PC-9 (cell line): ENCODE measurements at regions not wholly inside any gene's neighbourhood (a gene's known extent, or its start where the extent isn't known, plus 50 kb on each side); places are given as distances from the start of the nearest gene placed in this dataset.
"Not testable (repeated sequence)": the region's sequence is repeated elsewhere in the genome, so short reads cannot be mapped to it uniquely, and the experiment has no call there.

ENCODE experiments used
- BruUV-seq: library from RNA; stranded (reverse); fragments of 400-500 nt; replicated peaks from 2 replicates; lab custom pipeline; 2021; lab: Mats Ljungman, UMichigan
- CTCF ChIA-PET: fragments of 300-600 bp; sonication (Branson Sonifier 250); formaldehyde crosslinking; loops from one replicate; lab custom pipeline; 2022; ENCODE audit warnings: antibody characterized with exemption; lab: Charles Lee
- POLR2A ChIA-PET: fragments of 300-600 bp; sonication (Branson Sonifier 250); formaldehyde crosslinking; loops from one replicate; lab custom pipeline; 2022; ENCODE audit warnings: antibody characterized with exemption; ENCODE audit not compliant: unreplicated experiment; lab: Charles Lee
- DNase-seq, 2 experiments: peaks; one replicate each; pipeline versions ENCODE4 v3.0.0 to v3.0.0-alpha.2; 2015 to 2022; ENCODE audit warnings: mixed read lengths in 1 of 2
- H2AFZ ChIP-seq: fragments of 200-600 bp; sonication (generic); 2 replicates; pipeline ENCODE4 v1.8.1; 2017; ENCODE audit warnings: antibody characterized with exemption
- H3F3A ChIP-seq: fragments of 200-600 bp; sonication (generic); 2 replicates; pipeline ENCODE4 v1.8.1; 2017; ENCODE audit warnings: antibody characterized with exemption, mild to moderate bottlenecking, low read depth; ENCODE audit not compliant: insufficient read depth
- H3K27ac ChIP-seq: fragments of 200-600 bp; sonication (generic); 2 replicates; pipeline ENCODE4 v1.6.1; 2016; ENCODE audit warnings: mixed run types
- H3K27me3 ChIP-seq: fragments of 200-600 bp; sonication (generic); 2 replicates; pipeline ENCODE4 v1.6.1; 2016; ENCODE audit warnings: low read depth, mixed run types; ENCODE audit not compliant: insufficient read depth
- H3K36me3 ChIP-seq: fragments of 200-600 bp; sonication (generic); 2 replicates; pipeline ENCODE4 v1.6.1; 2016; ENCODE audit warnings: low read depth, mixed run types
- H3K4me1 ChIP-seq: fragments of 200-600 bp; sonication (generic); replicated peaks from 2 replicates; pipeline ENCODE4 v1.6.1; 2016; ENCODE audit warnings: mixed run types; ENCODE audit not compliant: insufficient read depth
- H3K4me2 ChIP-seq: fragments of 200-600 bp; sonication (generic); 2 replicates; pipeline ENCODE4 v1.6.1; 2017; ENCODE audit warnings: mixed run types
- H3K4me3 ChIP-seq: fragments of 200-600 bp; sonication (generic); 2 replicates; pipeline ENCODE4 v1.6.1; 2016; ENCODE audit warnings: mixed run types
- H3K79me2 ChIP-seq: fragments of 200-600 bp; sonication (generic); 2 replicates; pipeline ENCODE4 v1.6.1; 2017; ENCODE audit warnings: low read depth, mixed run types
- H3K9me2 ChIP-seq: fragments of 200-600 bp; sonication (generic); 2 replicates; pipeline ENCODE4 v1.8.1; 2017; ENCODE audit warnings: mild to moderate bottlenecking; ENCODE audit not compliant: insufficient read depth
- H3K9me3 ChIP-seq: fragments of 200-600 bp; sonication (generic); 2 replicates; pipeline ENCODE4 v1.8.1; 2016; ENCODE audit warnings: low read depth; ENCODE audit not compliant: insufficient read depth
- H4K20me1 ChIP-seq: fragments of 200-600 bp; sonication (generic); 2 replicates; pipeline ENCODE4 v1.8.1; 2017; ENCODE audit not compliant: insufficient read depth
- CTCF ChIP-seq: fragments of 200-600 bp; sonication (generic); conservative IDR thresholded peaks from 2 replicates; pipeline ENCODE4 v1.6.1; 2017; ENCODE audit warnings: mixed run types, antibody characterized with exemption, mild to moderate bottlenecking, moderate library complexity
- EZH2 ChIP-seq: fragments of 200-600 bp; sonication (generic); IDR thresholded peaks from 2 replicates; pipeline ENCODE4 v1.8.0; 2017; ENCODE audit warnings: antibody characterized with exemption, low read depth
- intact Hi-C: fragments of 100-400 bp; cut with micrococcal nuclease; formaldehyde crosslinking; loops from one replicate; pipeline ENCODE4 v1.10.0; 2022; ENCODE audit not compliant: unreplicated experiment

GRCh38 chr4:154985673-154986072 lies 204.6 kb downstream of the RBM46 start:
- no peak for DNase-seq
- BruUV-seq = no TSS peak

GRCh38 chr4:154988511-154988910 lies 207.4 kb downstream of the RBM46 start:
- no peak for TF ChIP-seq CTCF
- TF ChIP-seq EZH2 = no peak
- CTCF ChIA-PET = interaction anchor here (0.7 kb wide), 1 partner anchor 715 kb away, joined by 4 read pairs; no protein-coding TSS in a partner anchor
- no peaks in the 10 kb centered on the region for H3K27me3 ChIP-seq

More at GRCh38 chr4:154985673-154986072, 204.6 kb downstream of the RBM46 start:
- POLR2A ChIA-PET = no interaction called here
- H3K9me3 ChIP-seq = no peaks in the 10 kb centered on the region
- no peaks in the 10 kb centered on the region for H3K27me3 ChIP-seq
- H3K9me2 ChIP-seq = no peaks in the 10 kb centered on the region
- no peak overlapping the region for H3K27ac ChIP-seq
- no peaks in the 10 kb centered on the region for H3K36me3 ChIP-seq
- no peaks in the 10 kb centered on the region for H3K4me1 ChIP-seq
- no peak for TF ChIP-seq CTCF
- CTCF ChIA-PET = no interaction called here
- no peak overlapping the region for H3K4me3 ChIP-seq
- no peak overlapping the region for H3K4me2 ChIP-seq
- intact Hi-C loops = no loop called here
- no peak overlapping the region for H2AFZ ChIP-seq
- H3K79me2 ChIP-seq = no peaks in the 10 kb centered on the region
- no peaks in the 10 kb centered on the region for H3F3A ChIP-seq
- no peaks in the 10 kb centered on the region for H4K20me1 ChIP-seq

GRCh38 chr4:154989511-154989910 lies 208.4 kb downstream of the RBM46 start:
- H3K27me3 ChIP-seq = no peaks in the 10 kb centered on the region
- ChIA-PET POLR2A (no interaction called here), CTCF (no interaction called here)
- no peak overlapping the region for H2AFZ ChIP-seq
- no peaks in the 10 kb centered on the region for H3K79me2 ChIP-seq
- no TSS peak for BruUV-seq
- no peak overlapping the region for H3K4me2 ChIP-seq
- no peak for DNase-seq
- H3K36me3 ChIP-seq = no peaks in the 10 kb centered on the region
- no peaks in the 10 kb centered on the region for H3F3A ChIP-seq
- intact Hi-C loops = no loop called here
- TF ChIP-seq EZH2 (no peak), CTCF (no peak)
- H4K20me1 ChIP-seq = no peaks in the 10 kb centered on the region
- H3K4me3 ChIP-seq = no peak overlapping the region
- no peaks in the 10 kb centered on the region for H3K9me2 ChIP-seq
- H3K4me1 ChIP-seq = no peaks in the 10 kb centered on the region
- H3K27ac ChIP-seq = no peak overlapping the region
- no peaks in the 10 kb centered on the region for H3K9me3 ChIP-seq

More at GRCh38 chr4:154988511-154988910, 207.4 kb downstream of the RBM46 start:
- Histone ChIP-seq H3F3A (no peaks in the 10 kb centered on the region), H3K4me1 (no peaks in the 10 kb centered on the region), H2AFZ (no peak overlapping the region), H3K4me3 (no peak overlapping the region), H4K20me1 (no peaks in the 10 kb centered on the region), H3K36me3 (no peaks in the 10 kb centered on the region), H3K9me2 (no peaks in the 10 kb centered on the region), H3K79me2 (no peaks in the 10 kb centered on the region), H3K9me3 (no peaks in the 10 kb centered on the region), H3K4me2 (no peak overlapping the region), H3K27ac (no peak overlapping the region)
- no TSS peak for BruUV-seq
- no peak for DNase-seq
- POLR2A ChIA-PET = no interaction called here
- intact Hi-C loops = no loop called here

GRCh38 chr4:154997866-154998265 lies 210.6 kb upstream of the NPY2R start:
- H3K27me3 ChIP-seq, H4K20me1 ChIP-seq, H3K36me3 ChIP-seq, BruUV-seq, H3K79me2 ChIP-seq, DNase-seq, H3K9me2 ChIP-seq, H3F3A ChIP-seq, H3K27ac ChIP-seq, H3K4me1 ChIP-seq, CTCF ChIA-PET, H3K4me2 ChIP-seq, H3K4me3 ChIP-seq, intact Hi-C loops, H3K9me3 ChIP-seq, H2AFZ ChIP-seq, POLR2A ChIA-PET: not testable (repeated sequence)
